Endodermal cell (in vitro differentiated cells): ENCODE measurements at regions not wholly inside any gene's neighbourhood (a gene's known extent, or its start where the extent isn't known, plus 50 kb on each side); places are given as distances from the start of the nearest gene placed in this dataset.

Source experiments
- DNase-seq: peaks from one replicate; pipeline ENCODE4 v3.0.0-alpha.2; 2017
- H3K27ac ChIP-seq: 2 replicates; pipeline ENCODE4 v1.5.1; 2013; ENCODE audit warnings: mild to moderate bottlenecking, low read depth, low read length, moderate library complexity
- H3K27me3 ChIP-seq: 2 replicates; pipeline ENCODE4 v1.6.1; 2013; ENCODE audit warnings: mild to moderate bottlenecking, low read length, moderate library complexity; ENCODE audit not compliant: insufficient read depth, control insufficient read depth, poor library complexity, severe bottlenecking
- H3K36me3 ChIP-seq: 2 replicates; pipeline ENCODE4 v1.7.0; 2013; ENCODE audit warnings: mild to moderate bottlenecking, low read length, moderate library complexity; ENCODE audit not compliant: control insufficient read depth, insufficient read depth
- H3K4me1 ChIP-seq: one replicate; pipeline ENCODE4 v1.7.0; 2013; ENCODE audit warnings: low read length; ENCODE audit not compliant: control insufficient read depth, insufficient read depth
- H3K4me3 ChIP-seq: 2 replicates; pipeline ENCODE4 v1.5.1; 2013; ENCODE audit warnings: mild to moderate bottlenecking, low read length, moderate library complexity
- H3K9ac ChIP-seq: 2 replicates; pipeline ENCODE4 v1.6.1; 2013; ENCODE audit warnings: mild to moderate bottlenecking, low read length, moderate library complexity; ENCODE audit not compliant: poor library complexity, severe bottlenecking; ENCODE audit errors: extremely low read depth
- H3K9me3 ChIP-seq: 2 replicates; pipeline ENCODE4 v1.6.1; 2013; ENCODE audit warnings: mild to moderate bottlenecking, low read length, moderate library complexity; ENCODE audit not compliant: control insufficient read depth
- H3K27ac Mint-ChIP-seq: 2 replicates; pipeline ENCODE4 v1.8.0; 2020; ENCODE audit warnings: mixed read lengths
- H3K27me3 Mint-ChIP-seq: 2 replicates; pipeline ENCODE4 v1.8.0; 2021; ENCODE audit warnings: mild to moderate bottlenecking, mixed read lengths; ENCODE audit not compliant: insufficient read depth
- H3K36me3 Mint-ChIP-seq: 2 replicates; pipeline ENCODE4 v1.8.0; 2020; ENCODE audit warnings: low read depth, mixed read lengths
- H3K4me1 Mint-ChIP-seq: 2 replicates; pipeline ENCODE4 v1.8.0; 2020; ENCODE audit warnings: mixed read lengths
- H3K4me3 Mint-ChIP-seq: 2 replicates; pipeline ENCODE4 v1.8.0; 2020; ENCODE audit warnings: mild to moderate bottlenecking, moderate library complexity, mixed read lengths
- H3K9me3 Mint-ChIP-seq: 2 replicates; pipeline ENCODE4 v1.8.0; 2020; ENCODE audit warnings: mild to moderate bottlenecking, mixed read lengths
- CTCF ChIP-seq: fragments of 200-600 bp; sonication (generic); conservative IDR thresholded peaks from 2 replicates; pipeline ENCODE4 v1.5.0; 2021; ENCODE audit warnings: antibody characterized with exemption, mild to moderate bottlenecking
- WGBS, 2 experiments: methylation state at CpG; one replicate each; pipeline versions ENCODE4 v1.1.5 to v1.1.7; 2013; ENCODE audit warnings: missing lambda C conversion rate in 2 of 2, mixed read lengths in 1 of 2; ENCODE audit not compliant: insufficient coverage in 1 of 2, insufficient read length in 1 of 2; 5-methylcytosine and 5-hydroxymethylcytosine counted together

GRCh38 chr14:51395361-51395849, 155.4 kb downstream of the TMX1 start:
- peak overlapping the region; percentile 72 for H3K27ac ChIP-seq
- Mint-ChIP-seq H3K27ac (peak overlapping the region; percentile 23), H3K4me3 (no peak overlapping the region), H3K27me3 (no peaks in the 10 kb centered on the region), H3K4me1 (peaks cover 15% of the 10 kb centered on the region), H3K36me3 (no peaks in the 10 kb centered on the region), H3K9me3 (no peaks in the 10 kb centered on the region)
- WGBS, 2 experiments: 76 to 89% methylated on average over 4 to 9 of the region's 9 CpGs
- no peak overlapping the region for H3K9ac ChIP-seq
- H3K4me3 ChIP-seq: no peak overlapping the region
- no peak for TF ChIP-seq CTCF
- H3K9me3 ChIP-seq: no peaks in the 10 kb centered on the region
- peak; percentile 64 for DNase-seq
- H3K36me3 ChIP-seq: no peaks in the 10 kb centered on the region
- peaks cover 4% of the 10 kb centered on the region for H3K4me1 ChIP-seq
- no peaks in the 10 kb centered on the region for H3K27me3 ChIP-seq

- no peak for DNase-seq
- Mint-ChIP-seq H3K27ac (no peak overlapping the region), H3K4me1 (peaks cover 18% of the 10 kb centered on the region), H3K36me3 (no peaks in the 10 kb centered on the region), H3K9me3 (no peaks in the 10 kb centered on the region), H3K4me3 (no peak overlapping the region), H3K27me3 (no peaks in the 10 kb centered on the region)
- H3K36me3 ChIP-seq: no peaks in the 10 kb centered on the region
- no peak overlapping the region for H3K9ac ChIP-seq
- peaks cover 4% of the 10 kb centered on the region for H3K4me1 ChIP-seq
- peak overlapping the region; percentile 72 for H3K27ac ChIP-seq
- WGBS, 2 experiments: 92 to 94% methylated on average over 9 to 11 of the region's 11 CpGs
- H3K4me3 ChIP-seq: no peak overlapping the region
- TF ChIP-seq CTCF: no peak
- no peaks in the 10 kb centered on the region for H3K27me3 ChIP-seq
- H3K9me3 ChIP-seq: no peaks in the 10 kb centered on the region
Measured at GRCh38 chr14:51396222-51396815, 156.3 kb downstream of the TMX1 start.

GRCh38 chr14:51398898-51399297, 158.9 kb downstream of the TMX1 start:
- 87 to 96% methylated on average over 3 to 4 of the region's 4 CpGs for WGBS, 2 experiments
- no peak overlapping the region for H3K27ac Mint-ChIP-seq

More at GRCh38 chr14:51398898-51399297, 158.9 kb downstream of the TMX1 start:
- Mint-ChIP-seq H3K4me3 (no peak overlapping the region), H3K27me3 (no peaks in the 10 kb centered on the region), H3K9me3 (no peaks in the 10 kb centered on the region), H3K36me3 (no peaks in the 10 kb centered on the region), H3K4me1 (peaks cover 18% of the 10 kb centered on the region)
- H3K9me3 ChIP-seq: no peaks in the 10 kb centered on the region
- no peak overlapping the region for H3K27ac ChIP-seq
- no peaks in the 10 kb centered on the region for H3K27me3 ChIP-seq
- no peak overlapping the region for H3K9ac ChIP-seq
- H3K4me3 ChIP-seq: no peak overlapping the region
- H3K4me1 ChIP-seq: peaks cover 4% of the 10 kb centered on the region
- peak; percentile 34 for TF ChIP-seq CTCF
- no peaks in the 10 kb centered on the region for H3K36me3 ChIP-seq
- no peak for DNase-seq
